ENCODE measurements at regions not wholly inside any gene's neighbourhood (a gene's known extent, or its start where the extent isn't known, plus 50 kb on each side); places are given as distances from the start of the nearest gene placed in this dataset.
A peak's percentile ranks its signal among the peaks of the same experiment; 100 is the strongest.

DNA sequence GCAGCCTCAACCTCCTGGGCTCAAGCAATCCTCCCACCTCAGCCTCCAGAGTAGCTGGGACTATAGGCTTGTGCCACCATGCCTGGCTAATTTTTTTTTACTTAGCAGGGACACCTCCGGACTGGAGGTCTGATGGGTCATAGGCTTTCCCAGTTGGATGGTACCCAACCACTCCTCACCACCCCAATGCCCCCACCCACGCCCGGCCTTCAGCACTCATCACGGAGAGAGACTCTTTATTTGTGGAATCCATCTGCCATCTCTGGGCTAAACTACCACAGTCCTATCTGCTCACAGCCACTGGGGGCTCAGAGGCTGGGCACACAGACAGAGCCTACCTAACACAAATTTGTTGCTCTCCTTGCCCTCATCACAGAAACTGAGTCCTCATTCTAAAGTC is 58.3 kb upstream of the STXBP1 start:
- no peak for DNase-seq (ENCODE audit: low spot score in 2 of 2)
- 77 to 90% methylated on average over 4 of the region's 4 CpGs for WGBS, 2 donors
- TF ChIP-seq, protein P1, sequence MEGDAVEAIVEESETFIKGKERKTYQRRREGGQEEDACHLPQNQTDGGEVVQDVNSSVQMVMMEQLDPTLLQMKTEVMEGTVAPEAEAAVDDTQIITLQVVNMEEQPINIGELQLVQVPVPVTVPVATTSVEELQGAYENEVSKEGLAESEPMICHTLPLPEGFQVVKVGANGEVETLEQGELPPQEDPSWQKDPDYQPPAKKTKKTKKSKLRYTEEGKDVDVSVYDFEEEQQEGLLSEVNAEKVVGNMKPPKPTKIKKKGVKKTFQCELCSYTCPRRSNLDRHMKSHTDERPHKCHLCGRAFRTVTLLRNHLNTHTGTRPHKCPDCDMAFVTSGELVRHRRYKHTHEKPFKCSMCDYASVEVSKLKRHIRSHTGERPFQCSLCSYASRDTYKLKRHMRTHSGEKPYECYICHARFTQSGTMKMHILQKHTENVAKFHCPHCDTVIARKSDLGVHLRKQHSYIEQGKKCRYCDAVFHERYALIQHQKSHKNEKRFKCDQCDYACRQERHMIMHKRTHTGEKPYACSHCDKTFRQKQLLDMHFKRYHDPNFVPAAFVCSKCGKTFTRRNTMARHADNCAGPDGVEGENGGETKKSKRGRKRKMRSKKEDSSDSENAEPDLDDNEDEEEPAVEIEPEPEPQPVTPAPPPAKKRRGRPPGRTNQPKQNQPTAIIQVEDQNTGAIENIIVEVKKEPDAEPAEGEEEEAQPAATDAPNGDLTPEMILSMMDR (IDR thresholded peaks at IDR 0.05), result no peak
- no peak for TF ChIP-seq POLR2A (IDR thresholded peaks at IDR 0.05)
- intact Hi-C loops (cut with DNase I; ENCODE audit: low total_unique reads), result no loop called here
- H3K4me3 ChIP-seq (ENCODE audit: low read depth, poor library complexity, severe bottlenecking), result no peak overlapping the region

DNA sequence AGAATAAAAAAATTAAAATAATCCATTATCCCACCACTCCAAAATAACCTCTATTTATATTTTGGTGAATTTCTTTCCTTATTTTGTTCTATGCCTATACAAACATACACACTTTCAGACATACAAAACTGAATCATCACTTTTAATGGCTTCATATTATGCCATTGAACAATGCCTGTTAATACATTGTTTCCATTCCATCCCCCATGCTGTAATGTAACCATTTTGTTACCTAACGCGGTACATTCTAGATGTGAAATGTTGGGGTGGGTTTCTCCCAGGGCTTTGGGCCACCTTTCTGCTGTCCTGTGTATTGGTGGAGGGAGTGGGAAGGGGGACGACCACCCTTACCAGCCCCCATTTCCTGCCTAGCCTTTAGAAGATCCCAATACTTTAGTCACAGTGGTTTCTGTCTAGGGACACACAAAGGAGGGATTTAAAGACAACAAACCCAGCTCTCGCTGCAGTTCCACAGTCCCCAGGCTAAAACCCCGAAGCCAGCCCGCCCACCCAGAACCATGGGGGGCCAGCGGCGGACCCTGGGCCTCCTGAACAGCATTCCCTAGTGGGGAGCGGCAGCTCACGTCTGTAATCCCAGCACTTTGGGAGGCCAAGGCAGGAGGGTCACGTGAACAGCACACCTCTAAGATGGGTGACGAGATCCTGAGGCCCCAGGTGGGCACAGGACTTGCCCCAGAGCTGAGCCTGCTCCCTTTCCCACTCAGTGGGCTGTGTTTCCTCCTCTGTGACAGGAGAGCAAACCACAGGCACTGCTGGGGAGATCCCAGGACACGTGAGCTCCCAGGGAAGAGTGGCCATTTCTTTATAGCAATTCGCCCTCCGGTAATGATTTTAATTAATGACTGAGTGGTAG is 56.9 kb upstream of the STXBP1 start:
- TF ChIP-seq POLR2A (IDR thresholded peaks at IDR 0.05), result no peak
- TF ChIP-seq, protein P1 (IDR thresholded peaks at IDR 0.05), result no peak
- intact Hi-C loops (cut with DNase I; ENCODE audit: low total_unique reads), result no loop called here
- no peak for DNase-seq (ENCODE audit: low spot score in 2 of 2)
- 61 to 62% methylated on average over 14 to 15 of the region's 15 CpGs for WGBS, 2 donors
- H3K4me3 ChIP-seq (ENCODE audit: low read depth, poor library complexity, severe bottlenecking), result no peak overlapping the region

DNA sequence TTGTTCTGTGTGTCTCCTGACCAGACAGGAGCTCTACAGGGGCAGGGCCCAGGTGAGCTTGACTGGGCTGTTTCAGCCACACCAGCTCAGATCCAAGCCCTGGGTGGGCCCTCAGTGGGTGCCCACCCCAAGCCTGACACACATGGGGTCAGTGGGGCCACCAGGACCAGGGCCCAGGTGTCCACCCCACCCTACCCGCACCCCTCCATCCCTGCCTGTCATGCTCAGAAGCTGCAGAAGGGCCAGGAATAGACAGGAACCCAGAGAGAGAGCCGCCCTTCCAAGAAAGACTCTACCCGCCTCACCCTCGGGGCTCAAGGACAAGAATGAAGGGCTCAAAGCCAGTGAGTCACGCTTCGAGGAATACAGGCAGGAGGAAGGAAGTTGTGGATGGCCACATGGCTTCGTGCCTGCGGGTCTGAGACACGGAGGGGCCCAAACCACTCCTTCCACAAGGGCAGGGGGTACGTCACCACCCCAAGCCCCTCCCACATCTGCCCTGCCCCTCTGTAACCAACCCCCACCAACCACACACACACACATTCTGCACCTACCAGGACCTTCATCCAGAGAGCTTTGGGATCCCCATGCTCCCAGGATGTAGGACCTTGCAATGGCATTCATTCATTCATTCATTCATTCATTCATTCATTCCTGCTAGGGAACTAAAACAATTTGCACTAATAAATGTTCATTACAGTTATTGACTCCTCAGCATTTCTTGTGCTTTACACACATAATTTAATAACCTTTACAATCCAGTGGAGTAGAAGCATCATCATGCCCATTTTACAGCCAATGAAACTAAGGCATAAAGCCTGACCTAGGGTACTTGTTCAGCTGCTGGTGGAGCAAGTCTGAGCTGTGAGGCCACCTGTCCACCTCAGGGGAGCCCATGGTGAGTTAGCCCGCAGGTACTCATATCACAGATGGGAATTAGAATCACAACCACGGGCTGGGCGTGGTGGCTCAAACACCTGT is 55.9 kb upstream of the STXBP1 start:
- H3K4me3 ChIP-seq (ENCODE audit: low read depth, poor library complexity, severe bottlenecking), result no peak overlapping the region
- 22 to 24% methylated on average over 13 of the region's 13 CpGs for WGBS, 2 donors
- TF ChIP-seq, protein P1 (IDR thresholded peaks at IDR 0.05), result no peak
- TF ChIP-seq POLR2A (IDR thresholded peaks at IDR 0.05), result no peak
- intact Hi-C loops (cut with DNase I; ENCODE audit: low total_unique reads), result no loop called here
- peak; percentile 87 to 95 for DNase-seq (ENCODE audit: low spot score in 2 of 2)

DNA sequence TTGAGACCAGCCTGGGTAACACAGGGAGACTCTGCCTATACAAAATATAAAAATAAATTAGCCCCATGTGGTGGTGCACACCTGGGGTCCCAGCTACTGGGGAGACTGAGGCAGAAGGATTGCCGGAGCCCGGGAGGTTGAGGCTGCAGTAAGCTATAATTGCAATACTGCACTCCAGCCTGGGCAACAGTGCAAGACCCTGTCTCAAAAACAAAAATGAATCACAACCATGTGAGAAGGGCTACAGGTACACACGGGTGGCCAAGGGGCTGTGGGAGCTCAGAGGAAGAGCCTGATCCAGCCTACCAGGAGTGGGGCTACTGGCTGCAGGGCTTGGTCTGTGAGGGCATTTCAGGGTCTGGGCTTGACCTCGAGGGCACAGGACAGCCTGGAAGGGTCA is 55.2 kb upstream of the STXBP1 start:
- H3K4me3 ChIP-seq (ENCODE audit: low read depth, poor library complexity, severe bottlenecking), result no peak overlapping the region
- TF ChIP-seq, protein P1 (IDR thresholded peaks at IDR 0.05), result no peak
- no peak for TF ChIP-seq POLR2A (IDR thresholded peaks at IDR 0.05)
- 61 to 64% methylated on average over 4 of the region's 4 CpGs for WGBS, 2 donors
- DNase-seq (ENCODE audit: low spot score in 2 of 2), result no peak
- intact Hi-C loops (cut with DNase I; ENCODE audit: low total_unique reads), result no loop called here

DNA sequence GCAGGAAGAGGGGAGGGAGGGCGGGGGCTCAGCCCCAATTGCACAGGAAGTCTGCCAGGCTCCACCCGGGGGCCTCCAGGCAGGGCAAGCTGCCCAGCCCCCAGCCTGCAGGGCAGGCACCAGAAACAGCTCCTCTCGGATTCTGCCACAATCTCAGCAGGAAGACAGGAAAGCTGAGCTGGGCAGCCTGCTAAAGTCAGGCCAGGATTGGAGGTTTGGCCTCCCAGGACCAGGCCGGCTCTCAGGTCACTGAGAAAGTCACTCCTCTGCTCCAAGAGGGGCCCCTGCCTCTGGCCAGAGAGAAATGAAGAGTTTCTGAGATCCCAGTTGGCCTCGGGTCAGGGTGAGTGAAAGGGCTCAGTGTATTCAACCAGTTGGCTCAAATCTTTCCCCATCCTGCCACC is 54.6 kb upstream of the STXBP1 start:
- intact Hi-C loops (cut with DNase I; ENCODE audit: low total_unique reads), result no loop called here
- no peak overlapping the region for H3K4me3 ChIP-seq (ENCODE audit: low read depth, poor library complexity, severe bottlenecking)
- DNase-seq (ENCODE audit: low spot score in 2 of 2), result no peak
- 18 to 26% methylated on average over 2 to 4 of the region's 5 CpGs for WGBS, 2 donors
- TF ChIP-seq POLR2A (IDR thresholded peaks at IDR 0.05), result no peak
- TF ChIP-seq, protein P1 (IDR thresholded peaks at IDR 0.05), result no peak

All from lower leg skin (tissue), 4 donors.